Endothelial cell (in vitro differentiated cells): ENCODE measurements at regions not wholly inside any gene's neighbourhood (a gene's known extent, or its start where the extent isn't known, plus 50 kb on each side); places are given as distances from the start of the nearest gene placed in this dataset.

ENCODE experiments used
- DNase-seq: peaks from one replicate; pipeline ENCODE4 v3.0.0; 2021; ENCODE audit warnings: low spot score
- H3K27ac Mint-ChIP-seq: one replicate; pipeline ENCODE4 v1.8.0; 2021; ENCODE audit warnings: mixed read lengths, inconsistent platforms; ENCODE audit not compliant: unreplicated experiment
- H3K27me3 Mint-ChIP-seq: one replicate; pipeline ENCODE4 v1.8.0; 2021; ENCODE audit warnings: mild to moderate bottlenecking, moderate library complexity, mixed read lengths, inconsistent platforms; ENCODE audit not compliant: unreplicated experiment
- H3K36me3 Mint-ChIP-seq: one replicate; pipeline ENCODE4 v1.8.0; 2021; ENCODE audit warnings: mild to moderate bottlenecking, low read depth, mixed read lengths, inconsistent platforms; ENCODE audit not compliant: unreplicated experiment
- H3K4me1 Mint-ChIP-seq: one replicate; pipeline ENCODE4 v1.8.0; 2021; ENCODE audit warnings: mild to moderate bottlenecking, mixed read lengths, inconsistent platforms; ENCODE audit not compliant: unreplicated experiment
- H3K4me3 Mint-ChIP-seq: one replicate; pipeline ENCODE4 v1.8.0; 2021; ENCODE audit warnings: mild to moderate bottlenecking, mixed read lengths, inconsistent platforms; ENCODE audit not compliant: unreplicated experiment
- H3K9me3 Mint-ChIP-seq: one replicate; pipeline ENCODE4 v1.8.0; 2021; ENCODE audit warnings: mixed read lengths, inconsistent platforms; ENCODE audit not compliant: unreplicated experiment
- TF ChIP-seq, protein P1 (sequence below): fragments of 200-600 bp; sonication (generic); IDR thresholded peaks from one replicate; pipeline ENCODE4 v1.5.0; 2021; ENCODE audit warnings: antibody characterized with exemption; ENCODE audit not compliant: unreplicated experiment

DNA sequence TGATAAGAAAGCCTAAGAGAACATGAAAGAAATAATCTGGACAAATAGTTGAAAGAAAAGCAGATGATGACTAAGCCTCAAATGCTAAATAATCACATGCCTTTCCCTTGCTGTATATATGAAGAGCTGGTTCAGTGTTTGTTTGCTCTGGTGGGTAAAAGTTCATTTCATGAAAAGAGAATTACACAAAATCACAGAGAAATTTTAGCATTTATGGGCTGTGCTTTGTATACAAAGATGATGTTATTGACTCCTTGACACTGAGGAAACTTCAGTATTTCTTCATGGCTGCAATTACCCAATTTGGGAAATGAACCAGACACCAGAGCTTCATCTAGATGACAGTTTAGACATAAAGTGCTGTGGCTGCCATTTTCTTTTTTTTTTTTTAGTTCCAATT is 527.2 kb downstream of the NR2F1-AS1 start:
- no peak for DNase-seq
- Mint-ChIP-seq H3K36me3 (no peaks in the 10 kb centered on the region), H3K27me3 (no peaks in the 10 kb centered on the region), H3K4me3 (no peak overlapping the region), H3K9me3 (no peaks in the 10 kb centered on the region), H3K27ac (no peak overlapping the region), H3K4me1 (no peaks in the 10 kb centered on the region)
- TF ChIP-seq, protein P1, sequence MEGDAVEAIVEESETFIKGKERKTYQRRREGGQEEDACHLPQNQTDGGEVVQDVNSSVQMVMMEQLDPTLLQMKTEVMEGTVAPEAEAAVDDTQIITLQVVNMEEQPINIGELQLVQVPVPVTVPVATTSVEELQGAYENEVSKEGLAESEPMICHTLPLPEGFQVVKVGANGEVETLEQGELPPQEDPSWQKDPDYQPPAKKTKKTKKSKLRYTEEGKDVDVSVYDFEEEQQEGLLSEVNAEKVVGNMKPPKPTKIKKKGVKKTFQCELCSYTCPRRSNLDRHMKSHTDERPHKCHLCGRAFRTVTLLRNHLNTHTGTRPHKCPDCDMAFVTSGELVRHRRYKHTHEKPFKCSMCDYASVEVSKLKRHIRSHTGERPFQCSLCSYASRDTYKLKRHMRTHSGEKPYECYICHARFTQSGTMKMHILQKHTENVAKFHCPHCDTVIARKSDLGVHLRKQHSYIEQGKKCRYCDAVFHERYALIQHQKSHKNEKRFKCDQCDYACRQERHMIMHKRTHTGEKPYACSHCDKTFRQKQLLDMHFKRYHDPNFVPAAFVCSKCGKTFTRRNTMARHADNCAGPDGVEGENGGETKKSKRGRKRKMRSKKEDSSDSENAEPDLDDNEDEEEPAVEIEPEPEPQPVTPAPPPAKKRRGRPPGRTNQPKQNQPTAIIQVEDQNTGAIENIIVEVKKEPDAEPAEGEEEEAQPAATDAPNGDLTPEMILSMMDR: no peak

DNA sequence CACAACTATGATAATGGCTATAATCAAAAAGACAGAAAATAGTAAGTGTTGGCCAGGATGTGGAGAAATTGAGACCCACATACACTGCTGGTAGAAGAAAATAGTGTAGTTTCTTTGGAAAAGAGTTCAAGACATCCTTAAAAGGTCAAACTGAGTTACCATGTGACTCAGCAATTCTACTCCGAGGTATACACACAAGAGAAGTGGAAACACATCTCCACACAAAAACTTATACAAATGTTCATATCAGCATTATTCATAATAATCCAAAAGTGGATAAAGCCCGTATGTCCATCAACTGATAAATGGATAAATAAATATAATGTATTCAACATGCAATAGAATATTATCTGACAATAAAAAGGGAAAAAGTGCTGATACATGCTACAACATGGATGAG is 532.2 kb downstream of the NR2F1-AS1 start:
- no peak for DNase-seq
- no peaks in the 10 kb centered on the region for H3K27me3 Mint-ChIP-seq
- H3K36me3 Mint-ChIP-seq: no peaks in the 10 kb centered on the region
- no peaks in the 10 kb centered on the region for H3K4me1 Mint-ChIP-seq
- TF ChIP-seq, protein P1: no peak
- H3K9me3 Mint-ChIP-seq: no peaks in the 10 kb centered on the region
- H3K27ac Mint-ChIP-seq: no peak overlapping the region
- no peak overlapping the region for H3K4me3 Mint-ChIP-seq

DNA sequence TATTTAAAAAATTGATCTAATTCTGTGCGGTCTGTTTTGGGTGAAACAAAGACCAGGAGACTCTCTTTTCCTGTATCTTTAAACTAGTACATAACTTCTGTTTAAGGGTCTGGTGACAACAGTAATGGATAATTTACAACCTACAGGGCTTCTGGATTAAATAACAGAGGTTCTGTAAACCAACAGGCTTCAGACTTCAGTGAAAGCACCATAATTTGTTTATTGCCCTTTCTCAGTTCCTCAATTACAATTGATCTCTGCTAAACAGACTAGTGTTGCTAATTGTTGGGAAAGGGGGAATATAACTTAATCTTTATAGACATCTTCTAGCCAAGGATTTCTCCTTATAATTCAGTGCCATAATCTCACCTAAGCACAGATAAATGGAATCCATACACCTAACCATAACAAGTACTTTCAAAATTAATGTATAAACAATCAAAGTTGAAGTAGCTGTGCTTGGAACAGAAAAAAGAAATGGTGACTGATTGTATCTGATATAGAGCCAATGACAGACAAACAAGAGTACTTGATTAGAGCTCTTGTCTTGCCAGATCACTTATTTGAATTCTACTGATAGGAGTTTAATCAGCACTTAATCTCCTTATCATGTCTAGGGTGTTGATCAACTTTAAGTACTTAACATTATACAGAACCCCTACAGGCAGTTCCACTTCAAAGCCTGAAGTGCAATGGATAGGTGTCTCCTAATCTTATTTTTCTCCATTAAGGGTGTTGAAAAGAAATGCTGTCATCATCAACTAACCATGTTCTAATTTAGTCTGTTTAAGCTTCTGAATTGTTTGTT is 536.0 kb downstream of the NR2F1-AS1 start:
- TF ChIP-seq, protein P1: no peak
- H3K36me3 Mint-ChIP-seq: no peaks in the 10 kb centered on the region
- H3K4me1 Mint-ChIP-seq: no peaks in the 10 kb centered on the region
- H3K9me3 Mint-ChIP-seq: no peaks in the 10 kb centered on the region
- no peak overlapping the region for H3K27ac Mint-ChIP-seq
- DNase-seq: no peak
- no peak overlapping the region for H3K4me3 Mint-ChIP-seq
- H3K27me3 Mint-ChIP-seq: no peaks in the 10 kb centered on the region

DNA sequence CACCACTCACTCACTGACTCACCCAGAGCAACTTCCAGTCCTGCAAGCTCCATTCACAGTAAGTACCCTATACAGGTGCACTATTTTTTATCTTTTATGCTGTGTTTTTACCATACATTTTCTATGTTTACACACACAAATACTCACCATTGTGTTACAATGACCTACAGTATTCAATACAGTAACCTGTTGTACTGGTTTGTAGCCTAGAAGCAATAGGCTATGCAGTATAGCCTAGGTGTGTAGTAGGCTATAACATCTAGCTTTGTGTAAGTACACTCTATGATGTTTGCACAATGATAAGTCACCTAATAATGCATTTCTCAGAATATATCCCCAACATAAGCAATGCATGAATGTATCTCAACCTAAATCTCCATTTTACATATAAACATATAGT is 541.1 kb downstream of the NR2F1-AS1 start:
- Mint-ChIP-seq H3K36me3 (no peaks in the 10 kb centered on the region), H3K27ac (no peak overlapping the region), H3K9me3 (no peaks in the 10 kb centered on the region), H3K4me3 (no peak overlapping the region), H3K4me1 (no peaks in the 10 kb centered on the region), H3K27me3 (no peaks in the 10 kb centered on the region)
- TF ChIP-seq, protein P1: no peak
- DNase-seq: no peak
